Hepatocyte (in vitro differentiated cells): ENCODE measurements at regions not wholly inside any gene's neighbourhood (a gene's known extent, or its start where the extent isn't known, plus 50 kb on each side); places are given as distances from the start of the nearest gene placed in this dataset.

Experiments
- CTCF ChIP-seq: fragments of 200-600 bp; sonication (generic); IDR thresholded peaks from 2 replicates; pipeline ENCODE4 v1.5.1; 2016; ENCODE audit warnings: antibody characterized with exemption, mild to moderate bottlenecking; ENCODE audit not compliant: poor library complexity
- EZH2 ChIP-seq: fragments of 200-600 bp; sonication (generic); IDR thresholded peaks from 2 replicates; pipeline ENCODE4 v1.6.1; 2016; ENCODE audit warnings: antibody characterized with exemption, mild to moderate bottlenecking, borderline replicate concordance

GRCh38 chr17:77058016-77058415, 82.8 kb upstream of the SEC14L1 start:
- TF ChIP-seq CTCF (no peak), EZH2 (no peak)
